K562 (cell line): ENCODE measurements at regions not wholly inside any gene's neighbourhood (a gene's known extent, or its start where the extent isn't known, plus 50 kb on each side); places are given as distances from the start of the nearest gene placed in this dataset.

Source experiments
- ATAC-seq: fragments of 200-7000 bp; cut with Tn5 transposase; 3 replicates; pipeline ENCODE4 v1.9.1; 2020; ENCODE audit warnings: moderate library complexity
- BruUV-seq: library from RNA; stranded (reverse); fragments of 400-500 nt; replicated peaks from 2 replicates; lab custom pipeline; 2021; lab: Mats Ljungman, UMichigan
- CTCF ChIA-PET: fragments of 300-600 bp; formaldehyde crosslinking; extraction: SDS; loops from one replicate; lab custom pipeline; 2021; ENCODE audit warnings: low intra/inter-chr PET ratio; lab: Yijun Ruan, JAX
- POLR2A ChIA-PET: fragments of 300-600, 350-650 bp; sonication (Branson Sonifier 250); formaldehyde crosslinking; extraction: SDS; loops from one replicate; lab custom pipeline; 2021; ENCODE audit warnings: antibody characterized with exemption, inconsistent platforms; lab: Yijun Ruan, JAX
- DNase-seq, 4 experiments: peaks; one replicate each; pipeline versions ENCODE4 v3.0.0 to v3.0.0-alpha.2; 2011 to 2018; ENCODE audit warnings: low spot score in 3 of 4, mixed read lengths in 3 of 4; ENCODE audit errors: extremely low read depth in 1 of 4
- FAIRE-seq: peaks from 2 replicates; lab custom pipeline; 2011; peaks lifted over from hg19 to GRCh38; lab: Jason Lieb, UNC
- H2AFZ ChIP-seq: 2 replicates; pipeline ENCODE4 v1.6.0; 2011; ENCODE audit warnings: low read depth, low read length, control low read depth, inconsistent platforms
- H3K27ac ChIP-seq: fragments of 200-600 bp; 3 replicates; pipeline ENCODE4 v1.8.0; 2011; ENCODE audit warnings: low read depth, mild to moderate bottlenecking, control low read depth, inconsistent platforms, low read length, moderate library complexity, mixed read lengths; ENCODE audit errors: extremely low read depth
- H3K27me3 ChIP-seq, 2 experiments: fragments of 300-600 bp in 1 of 2; 2 replicates in 1 of 2; 3 replicates in 1 of 2; pipeline versions ENCODE4 v1.6.0 to v1.8.0; 2011; ENCODE audit warnings: inconsistent platforms in 2 of 2, low read length in 2 of 2, mild to moderate bottlenecking in 1 of 2, mixed read lengths in 1 of 2, moderate library complexity in 1 of 2; ENCODE audit not compliant: control insufficient read depth in 2 of 2, insufficient read depth in 2 of 2
- H3K36me3 ChIP-seq: fragments of 300-600 bp; 3 replicates; pipeline ENCODE4 v1.8.0; 2011; ENCODE audit warnings: mild to moderate bottlenecking, low read length, inconsistent platforms; ENCODE audit not compliant: control insufficient read depth, insufficient read depth
- H3K4me1 ChIP-seq, 2 experiments: fragments of 200-600 bp in 1 of 2; replicated peaks in 1 of 2; 2 replicates in 1 of 2; 3 replicates in 1 of 2; pipeline versions ENCODE4 v1.5.1 to v1.8.0; 2011; ENCODE audit warnings: inconsistent platforms in 2 of 2, low read length in 2 of 2, mild to moderate bottlenecking in 1 of 2, mixed read lengths in 1 of 2, moderate library complexity in 1 of 2; ENCODE audit not compliant: control insufficient read depth in 2 of 2, insufficient read depth in 2 of 2
- H3K4me2 ChIP-seq: 2 replicates; pipeline ENCODE4 v1.6.1; 2011; ENCODE audit warnings: low read length, control low read depth, inconsistent platforms, mixed read lengths; ENCODE audit not compliant: insufficient read depth
- H3K4me3 ChIP-seq: fragments of 200-600 bp; sonication (generic), shearing (Covaris generic); 2 replicates; pipeline ENCODE4 v1.5.1; 2016; ENCODE audit warnings: control low read depth, inconsistent platforms
- H3K79me2 ChIP-seq: fragments of 200-600 bp; 3 replicates; pipeline ENCODE4 v1.8.0; 2011; ENCODE audit warnings: low read length, inconsistent platforms; ENCODE audit not compliant: control insufficient read depth, insufficient read depth
- H3K9ac ChIP-seq, 2 experiments: 2 replicates each; pipeline versions ENCODE4 v1.6.0 to v1.6.1; 2011; ENCODE audit warnings: low read depth in 2 of 2, low read length in 2 of 2, control low read depth in 1 of 2, inconsistent platforms in 1 of 2, mild to moderate bottlenecking in 1 of 2, mixed read lengths in 1 of 2; ENCODE audit not compliant: insufficient read depth in 1 of 2
- H3K9me1 ChIP-seq: one replicate; pipeline ENCODE4 v1.6.0; 2011; ENCODE audit warnings: inconsistent platforms, mild to moderate bottlenecking, low read length, moderate library complexity; ENCODE audit not compliant: control insufficient read depth, insufficient read depth
- H3K9me3 ChIP-seq: replicated peaks from 2 replicates; pipeline ENCODE4 v1.5.1; 2011; ENCODE audit warnings: low read depth, low read length, inconsistent platforms; ENCODE audit not compliant: control insufficient read depth, insufficient read depth
- H4K20me1 ChIP-seq: replicated peaks from 2 replicates; pipeline ENCODE4 v1.6.1; 2011; ENCODE audit warnings: low read length, inconsistent platforms, mixed read lengths; ENCODE audit not compliant: control insufficient read depth, insufficient read depth
- ARNT ChIP-seq, 2 experiments: fragments of 450-650 bp; IDR thresholded peaks; 2 replicates each; pipeline ENCODE4 v1.6.1; 2016; ENCODE audit warnings: mild to moderate bottlenecking in 1 of 2
- ETV6 ChIP-seq, 3 experiments: fragments of 150-350 bp in 1 of 3; sonication (generic) in 1 of 3; formaldehyde crosslinking in 1 of 3; IDR thresholded peaks; 2 replicates each; pipeline versions ENCODE4 v1.6.1 to v1.8.0; 2014 to 2022; ENCODE audit warnings: borderline replicate concordance in 2 of 3, low read depth in 2 of 3, antibody characterized with exemption in 1 of 3, low read length in 1 of 3, mild to moderate bottlenecking in 1 of 3, missing genetic modification reagents in 1 of 3
- FOXP1 ChIP-seq: sonication (generic); formaldehyde crosslinking; IDR thresholded peaks from 2 replicates; pipeline ENCODE4 v1.8.0; 2022; ENCODE audit warnings: mild to moderate bottlenecking, missing genetic modification reagents
- HMGN3 ChIP-seq: IDR thresholded peaks from 2 replicates; pipeline ENCODE4 v1.6.1; 2011; ENCODE audit warnings: borderline replicate concordance, low read depth, mild to moderate bottlenecking, mixed read lengths, low read length; ENCODE audit not compliant: insufficient read length; ENCODE audit errors: extremely low read depth
- MCM3 ChIP-seq: fragments of 450-650 bp; IDR thresholded peaks from 2 replicates; pipeline ENCODE4 v1.6.1; 2016
- NRF1 ChIP-seq, 2 experiments: fragments of 450-650 bp; IDR thresholded peaks in 1 of 2; conservative IDR thresholded peaks in 1 of 2; 2 replicates each; pipeline ENCODE4 v1.6.1; 2014; ENCODE audit warnings: mild to moderate bottlenecking in 2 of 2
- SIN3B ChIP-seq: fragments of 450-650 bp; IDR thresholded peaks from 2 replicates; pipeline ENCODE4 v1.6.1; 2017; ENCODE audit warnings: low read depth, mild to moderate bottlenecking, moderate library complexity
- TAF1 ChIP-seq: IDR thresholded peaks from 2 replicates; pipeline ENCODE4 v1.6.1; 2011; ENCODE audit warnings: mild to moderate bottlenecking, low read length, moderate library complexity; ENCODE audit not compliant: insufficient read depth, control insufficient read depth, severe bottlenecking; ENCODE audit errors: extremely low read depth
- ZBTB7A ChIP-seq: IDR thresholded peaks from 2 replicates; pipeline ENCODE4 v1.6.1; 2011; ENCODE audit warnings: low read depth, mild to moderate bottlenecking, low read length, moderate library complexity, borderline replicate concordance; ENCODE audit not compliant: control insufficient read depth
- ZFP30 ChIP-seq: fragments of 250-450 bp; sonication (Bioruptor Pico); IDR thresholded peaks from 2 replicates; pipeline ENCODE4 v1.8.0; 2022; ENCODE audit warnings: moderate library complexity, mild to moderate bottlenecking, inconsistent platforms, borderline replicate concordance
- ZFP36 ChIP-seq: fragments of 150-350 bp; IDR thresholded peaks from 2 replicates; pipeline ENCODE4 v1.6.1; 2018; ENCODE audit warnings: low read length, low read depth; ENCODE audit not compliant: partially characterized antibody
- ZNF217 ChIP-seq: sonication (generic); formaldehyde crosslinking; IDR thresholded peaks from 2 replicates; pipeline ENCODE4 v1.8.0; 2022; ENCODE audit warnings: mild to moderate bottlenecking, missing genetic modification reagents
- ZNF263 ChIP-seq: sonication (generic); formaldehyde crosslinking; IDR thresholded peaks from 2 replicates; pipeline ENCODE4 v1.8.0; 2022; ENCODE audit warnings: mild to moderate bottlenecking, missing genetic modification reagents, borderline replicate concordance
- ZNF655 ChIP-seq: fragments of 250-450 bp; sonication (Bioruptor Pico); IDR thresholded peaks from 2 replicates; pipeline ENCODE4 v1.5.0; 2021
- WGBS: fragments of 100-300 bp; shearing (Covaris generic); methylation state at CpG from one replicate; pipeline ENCODE4 v1.1.6; 2016; ENCODE audit warnings: low coverage, mixed read lengths; ENCODE audit not compliant: insufficient coverage; ENCODE audit errors: missing lambda C conversion rate; 5-methylcytosine and 5-hydroxymethylcytosine counted together
- in situ Hi-C: fragments of 300-500 bp; cut with MboI; formaldehyde crosslinking; loops from 4 replicates; pipeline ENCODE4 v1.15.0; 2018; ENCODE audit warnings: inconsistent platforms, mixed read lengths
- intact Hi-C: fragments of 100-400 bp; cut with micrococcal nuclease; formaldehyde crosslinking; loops from 2 replicates; pipeline ENCODE4 v1.14.2; 2022
- TF ChIP-seq, protein P1 (sequence below): fragments of 450-650 bp; formaldehyde crosslinking; conservative IDR thresholded peaks from 2 replicates; pipeline ENCODE4 v1.4.0; 2022; ENCODE audit warnings: mild to moderate bottlenecking, missing genetic modification characterization

DNA sequence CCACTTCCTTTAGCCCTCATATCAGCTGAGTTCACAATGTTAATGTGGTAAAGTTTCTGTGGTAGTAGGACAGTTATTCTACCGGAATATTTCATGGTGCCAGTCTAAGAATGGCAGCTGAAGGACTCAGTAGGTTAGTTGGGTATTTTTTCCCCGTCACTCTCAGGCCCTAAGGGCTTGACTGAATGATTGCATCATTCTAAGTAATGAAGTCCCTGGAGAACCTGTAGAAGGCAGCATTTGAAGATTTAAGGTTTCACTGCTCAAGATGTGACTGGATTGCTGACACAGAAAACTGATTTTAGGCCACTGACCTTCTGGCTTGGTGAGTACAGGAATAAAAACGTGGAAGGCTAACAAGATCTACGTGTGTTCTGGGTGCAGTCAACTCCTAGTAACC, 657.3 kb downstream of the PCDH19 start:
- Histone ChIP-seq H3K9me1 (no peaks in the 10 kb centered on the region), H3K79me2 (no peaks in the 10 kb centered on the region), H3K4me2 (no peak overlapping the region)
- POLR2A ChIA-PET = no interaction called here
- intact Hi-C loops = no loop called here
- WGBS = 2% methylated on average over 4 of the region's 4 CpGs
- TF ChIP-seq SIN3B (no peak), NRF1 (conservative IDR thresholded peaks at IDR 0.05 in 1 of 2, IDR thresholded peaks at IDR 0.05 in 1 of 2) (no peak), ZNF217 (CRISPR knock-in tag) (no peak), ETV6 (IDR thresholded peaks at IDR 0.05; ENCODE audit: borderline replicate concordance in 1 of 2, low read depth in 2 of 2, low read length in 1 of 2) (no peak), ETV6 (CRISPR knock-in tag; IDR thresholded peaks at IDR 0.05; ENCODE audit: borderline replicate concordance) (no peak), HMGN3 (no peak), MCM3 (no peak), FOXP1 (CRISPR knock-in tag) (no peak), ZFP36 (no peak), ZNF263 (CRISPR knock-in tag) (no peak), TAF1 (no peak), ZFP30 (CRISPR knock-in tag) (no peak), ZNF655 (CRISPR knock-in tag) (no peak), ZBTB7A (no peak), ARNT (IDR thresholded peaks at IDR 0.05) (no peak)
- TF ChIP-seq, protein P1, sequence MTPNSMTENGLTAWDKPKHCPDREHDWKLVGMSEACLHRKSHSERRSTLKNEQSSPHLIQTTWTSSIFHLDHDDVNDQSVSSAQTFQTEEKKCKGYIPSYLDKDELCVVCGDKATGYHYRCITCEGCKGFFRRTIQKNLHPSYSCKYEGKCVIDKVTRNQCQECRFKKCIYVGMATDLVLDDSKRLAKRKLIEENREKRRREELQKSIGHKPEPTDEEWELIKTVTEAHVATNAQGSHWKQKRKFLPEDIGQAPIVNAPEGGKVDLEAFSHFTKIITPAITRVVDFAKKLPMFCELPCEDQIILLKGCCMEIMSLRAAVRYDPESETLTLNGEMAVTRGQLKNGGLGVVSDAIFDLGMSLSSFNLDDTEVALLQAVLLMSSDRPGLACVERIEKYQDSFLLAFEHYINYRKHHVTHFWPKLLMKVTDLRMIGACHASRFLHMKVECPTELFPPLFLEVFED (CRISPR knock-in tag) = no peak
- TF ChIP-seq, all 486 proteins: peak for 0
- H3K9me3 ChIP-seq = no peaks in the 10 kb centered on the region
- no TSS peak for BruUV-seq
- H3K4me3 ChIP-seq = no peak overlapping the region
- ATAC-seq (no peak), FAIRE-seq (no peak), DNase-seq (no peak)
- CTCF ChIA-PET = no interaction called here
- H3K27me3 ChIP-seq = no peaks in the 10 kb centered on the region
- in situ Hi-C loops = no loop called here
- no peaks in the 10 kb centered on the region for H4K20me1 ChIP-seq
- H3K9ac ChIP-seq = no peak overlapping the region
- no peak overlapping the region for H2AFZ ChIP-seq
- no peaks in the 10 kb centered on the region for H3K36me3 ChIP-seq
- H3K4me1 ChIP-seq = no peaks in the 10 kb centered on the region
- no peak overlapping the region for H3K27ac ChIP-seq
